Trophoblast cell (in vitro differentiated cells and primary cell): ENCODE measurements at regions not wholly inside any gene's neighbourhood (a gene's known extent, or its start where the extent isn't known, plus 50 kb on each side); places are given as distances from the start of the nearest gene placed in this dataset.

Source experiments
- DNase-seq, 2 donors: peaks; one replicate each; pipeline ENCODE4 v3.0.0-alpha.2; 2016
- H2AFZ ChIP-seq: 2 replicates; pipeline ENCODE4 v1.6.1; 2013; ENCODE audit warnings: low read length, moderate library complexity, mild to moderate bottlenecking; ENCODE audit not compliant: insufficient read depth, poor library complexity
- H2AK5ac ChIP-seq: 2 replicates; pipeline ENCODE4 v1.6.1; 2013; ENCODE audit warnings: mild to moderate bottlenecking, low read length
- H2BK120ac ChIP-seq: 2 replicates; pipeline ENCODE4 v1.6.1; 2013; ENCODE audit warnings: low read length, mild to moderate bottlenecking, moderate library complexity; ENCODE audit not compliant: insufficient read depth, poor library complexity
- H2BK12ac ChIP-seq: 2 replicates; pipeline ENCODE4 v1.6.1; 2013; ENCODE audit warnings: mild to moderate bottlenecking, low read length, moderate library complexity
- H2BK5ac ChIP-seq: 2 replicates; pipeline ENCODE4 v1.6.1; 2013; ENCODE audit warnings: low read length, low read depth, moderate library complexity, mild to moderate bottlenecking; ENCODE audit not compliant: poor library complexity
- H3K14ac ChIP-seq: 2 replicates; pipeline ENCODE4 v1.6.1; 2013; ENCODE audit warnings: mild to moderate bottlenecking, low read length
- H3K18ac ChIP-seq: 2 replicates; pipeline ENCODE4 v1.6.1; 2013; ENCODE audit warnings: mild to moderate bottlenecking, low read length
- H3K23ac ChIP-seq: 2 replicates; pipeline ENCODE4 v1.6.1; 2013; ENCODE audit warnings: low read length
- H3K27ac ChIP-seq: 2 replicates; pipeline ENCODE4 v1.5.1; 2013; ENCODE audit warnings: low read depth, mild to moderate bottlenecking, inconsistent platforms, low read length, moderate library complexity
- H3K27me3 ChIP-seq: 2 replicates; pipeline ENCODE4 v1.6.1; 2013; ENCODE audit warnings: inconsistent platforms, mild to moderate bottlenecking, low read length, moderate library complexity; ENCODE audit not compliant: insufficient read depth
- H3K36me3 ChIP-seq, 2 experiments: 1 replicate in 1 of 2; 2 replicates in 1 of 2; pipeline ENCODE4 v1.6.1; 2013; ENCODE audit warnings: low read length in 2 of 2, mild to moderate bottlenecking in 2 of 2, moderate library complexity in 1 of 2; ENCODE audit not compliant: insufficient read depth in 2 of 2, control insufficient read depth in 1 of 2
- H3K4ac ChIP-seq: 2 replicates; pipeline ENCODE4 v1.6.1; 2013; ENCODE audit warnings: low read depth, mild to moderate bottlenecking, low read length, moderate library complexity
- H3K4me1 ChIP-seq, 2 experiments: 1 replicate in 1 of 2; 2 replicates in 1 of 2; pipeline ENCODE4 v1.6.1; 2013; ENCODE audit warnings: low read length in 2 of 2, mild to moderate bottlenecking in 2 of 2, moderate library complexity in 1 of 2; ENCODE audit not compliant: insufficient read depth in 2 of 2, control insufficient read depth in 1 of 2
- H3K4me2 ChIP-seq: 2 replicates; pipeline ENCODE4 v1.6.1; 2013; ENCODE audit warnings: inconsistent platforms, mild to moderate bottlenecking, low read length, moderate library complexity
- H3K4me3 ChIP-seq: 2 replicates; pipeline ENCODE4 v1.5.1; 2013; ENCODE audit warnings: mild to moderate bottlenecking, low read depth, low read length, inconsistent platforms
- H3K79me1 ChIP-seq: one replicate; pipeline ENCODE4 v1.6.1; 2013; ENCODE audit warnings: low read length
- H3K79me2 ChIP-seq: 2 replicates; pipeline ENCODE4 v1.6.1; 2013; ENCODE audit warnings: low read length, mild to moderate bottlenecking; ENCODE audit not compliant: control insufficient read depth, insufficient read depth, poor library complexity
- H3K9ac ChIP-seq: 2 replicates; pipeline ENCODE4 v1.6.1; 2013; ENCODE audit warnings: mild to moderate bottlenecking, low read length
- H3K9me3 ChIP-seq: 2 replicates; pipeline ENCODE4 v1.6.1; 2013; ENCODE audit warnings: low read depth, mild to moderate bottlenecking, control low read depth, inconsistent platforms, low read length; ENCODE audit not compliant: insufficient read depth
- H4K12ac ChIP-seq: 2 replicates; pipeline ENCODE4 v1.6.1; 2013; ENCODE audit warnings: low read depth, mild to moderate bottlenecking, low read length, moderate library complexity
- H4K8ac ChIP-seq: 2 replicates; pipeline ENCODE4 v1.6.1; 2013; ENCODE audit warnings: low read depth, mild to moderate bottlenecking, low read length, moderate library complexity
- H4K91ac ChIP-seq: one replicate; pipeline ENCODE4 v1.6.1; 2013; ENCODE audit warnings: low read depth, mild to moderate bottlenecking, low read length, moderate library complexity
- WGBS: extraction: QIAGEN DNeasy Blood & Tissue Kit; methylation state at CpG from one replicate; pipeline ENCODE4 v1.1.7; 2013; ENCODE audit warnings: missing lambda C conversion rate; ENCODE audit not compliant: insufficient read length, insufficient coverage; ENCODE audit errors: extremely low coverage; 5-methylcytosine and 5-hydroxymethylcytosine counted together

GRCh38 chr9:32866273-32866672 lies 82.9 kb downstream of the TMEM215 start:
- H3K14ac ChIP-seq: no peak overlapping the region
- WGBS: no CpG with 5 or more reads among the region's 4 CpGs
- H3K18ac ChIP-seq: no peak overlapping the region
- H3K9ac ChIP-seq: no peak overlapping the region
- H2BK5ac ChIP-seq: no peak overlapping the region
- H3K27me3 ChIP-seq: no peaks in the 10 kb centered on the region
- H2BK120ac ChIP-seq: no peak overlapping the region
- no peaks in the 10 kb centered on the region for H3K9me3 ChIP-seq
- no peaks in the 10 kb centered on the region for H3K79me2 ChIP-seq
- no peak overlapping the region for H3K4ac ChIP-seq
- no peak overlapping the region for H2BK12ac ChIP-seq
- no peak overlapping the region for H4K12ac ChIP-seq
- H2AFZ ChIP-seq: no peak overlapping the region
- H3K79me1 ChIP-seq: no peaks in the 10 kb centered on the region
- H3K4me1 ChIP-seq: no peaks in the 10 kb centered on the region
- no peak overlapping the region for H4K91ac ChIP-seq
- H4K8ac ChIP-seq: no peak overlapping the region
- peak in 1 of 2 donors; percentile 2 for DNase-seq
- no peak overlapping the region for H3K4me3 ChIP-seq
- no peak overlapping the region for H3K4me2 ChIP-seq
- H2AK5ac ChIP-seq: no peak overlapping the region
- no peak overlapping the region for H3K27ac ChIP-seq
- no peak overlapping the region for H3K23ac ChIP-seq
- H3K36me3 ChIP-seq: no peaks in the 10 kb centered on the region

DNA sequence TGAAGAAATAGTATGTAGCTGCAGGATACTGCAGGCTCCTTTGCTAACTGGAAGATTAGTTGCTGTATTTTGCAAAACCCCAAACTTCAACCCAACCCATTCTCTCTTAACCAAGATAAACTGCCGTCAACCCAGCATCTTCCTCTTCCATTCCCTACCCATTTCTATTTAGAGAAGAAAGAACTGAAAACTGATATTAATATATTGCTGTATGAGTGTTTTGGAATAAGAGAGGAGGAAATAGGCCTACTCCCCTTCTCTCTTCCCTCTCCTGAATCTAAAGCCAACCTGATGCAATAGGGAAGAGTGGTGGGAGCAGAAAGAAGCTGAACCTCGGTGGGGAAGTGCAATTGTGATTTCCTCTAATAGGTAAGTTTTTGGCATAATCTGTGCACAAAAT lies 83.7 kb downstream of the TMEM215 start:
- no peak overlapping the region for H4K8ac ChIP-seq
- no CpG with 5 or more reads among the region's 2 CpGs for WGBS

DNA sequence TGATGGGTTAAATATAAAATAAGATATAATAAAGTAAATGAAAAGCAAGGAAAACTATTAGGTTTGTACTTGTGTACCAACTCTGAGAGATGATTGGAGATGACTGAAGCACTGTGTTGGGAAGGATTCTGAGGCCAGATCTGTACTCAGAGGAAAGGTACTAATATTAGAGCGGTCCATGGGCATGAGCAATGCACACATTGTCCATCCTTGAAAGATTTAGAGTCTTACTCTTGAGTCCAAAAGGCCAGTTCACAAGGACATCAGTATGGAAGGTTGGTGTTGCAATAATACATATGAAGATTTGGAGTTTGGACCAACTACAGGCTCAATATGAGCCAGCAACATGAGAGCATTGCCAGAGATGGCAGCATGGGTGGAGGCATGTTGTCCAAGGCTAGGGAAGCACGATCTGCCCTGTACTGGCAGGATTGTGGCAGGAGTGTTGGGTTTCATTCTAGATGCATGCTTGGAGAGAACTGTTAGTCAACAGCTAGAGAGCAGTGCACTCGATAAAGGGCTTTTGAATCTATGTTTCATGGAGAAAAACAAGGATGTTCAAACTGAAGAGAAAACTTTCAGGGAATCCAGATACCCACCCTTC lies 84.4 kb downstream of the TMEM215 start:
- Histone ChIP-seq H2BK12ac (no peak overlapping the region), H3K9ac (no peak overlapping the region), H2AFZ (no peak overlapping the region), H3K79me2 (no peaks in the 10 kb centered on the region), H3K27me3 (no peaks in the 10 kb centered on the region), H3K9me3 (no peaks in the 10 kb centered on the region), H3K4ac (no peak overlapping the region), H4K8ac (no peak overlapping the region), H3K27ac (no peak overlapping the region), H4K91ac (no peak overlapping the region), H3K23ac (no peak overlapping the region), H3K79me1 (no peaks in the 10 kb centered on the region), H2AK5ac (no peak overlapping the region), H3K4me2 (no peak overlapping the region), H3K36me3 (no peaks in the 10 kb centered on the region), H2BK120ac (no peak overlapping the region), H3K18ac (no peak overlapping the region), H3K14ac (no peak overlapping the region), H2BK5ac (no peak overlapping the region), H3K4me1 (no peaks in the 10 kb centered on the region), H4K12ac (no peak overlapping the region), H3K4me3 (no peak overlapping the region)
- WGBS: no CpG with 5 or more reads among the region's 3 CpGs
- DNase-seq: no peak

More for the DNA sequence above, 83.7 kb downstream of the TMEM215 start:
- Histone ChIP-seq H3K9me3 (no peaks in the 10 kb centered on the region), H3K79me2 (no peaks in the 10 kb centered on the region), H2BK5ac (no peak overlapping the region), H2AFZ (no peak overlapping the region), H3K27ac (no peak overlapping the region), H3K36me3 (no peaks in the 10 kb centered on the region), H3K23ac (no peak overlapping the region), H3K9ac (no peak overlapping the region), H3K79me1 (no peaks in the 10 kb centered on the region), H3K18ac (no peak overlapping the region), H2BK120ac (no peak overlapping the region), H4K12ac (no peak overlapping the region), H3K27me3 (no peaks in the 10 kb centered on the region), H3K4me2 (no peak overlapping the region), H3K4ac (no peak overlapping the region), H4K91ac (no peak overlapping the region), H3K14ac (no peak overlapping the region), H2AK5ac (no peak overlapping the region), H3K4me1 (no peaks in the 10 kb centered on the region), H2BK12ac (no peak overlapping the region), H3K4me3 (no peak overlapping the region)
- no peak for DNase-seq

GRCh38 chr9:32869404-32869803 lies 86.1 kb downstream of the TMEM215 start:
- Histone ChIP-seq H2BK5ac (no peak overlapping the region), H3K4me2 (no peak overlapping the region), H3K4me3 (no peak overlapping the region), H4K12ac (no peak overlapping the region), H2AK5ac (no peak overlapping the region), H2AFZ (no peak overlapping the region), H3K23ac (no peak overlapping the region), H4K91ac (no peak overlapping the region), H3K79me1 (no peaks in the 10 kb centered on the region), H3K18ac (no peak overlapping the region), H3K4me1 (no peaks in the 10 kb centered on the region), H3K36me3 (no peaks in the 10 kb centered on the region), H3K79me2 (no peaks in the 10 kb centered on the region), H3K14ac (no peak overlapping the region), H3K9ac (no peak overlapping the region), H3K27ac (no peak overlapping the region), H2BK12ac (no peak overlapping the region), H3K27me3 (no peaks in the 10 kb centered on the region), H3K4ac (no peak overlapping the region), H3K9me3 (no peaks in the 10 kb centered on the region), H4K8ac (no peak overlapping the region), H2BK120ac (no peak overlapping the region)
- WGBS: no CpG with 5 or more reads among the region's 4 CpGs
- DNase-seq: no peak
